ENCODE measurements at regions not wholly inside any gene's neighbourhood (a gene's known extent, or its start where the extent isn't known, plus 50 kb on each side); places are given as distances from the start of the nearest gene placed in this dataset.

DNA sequence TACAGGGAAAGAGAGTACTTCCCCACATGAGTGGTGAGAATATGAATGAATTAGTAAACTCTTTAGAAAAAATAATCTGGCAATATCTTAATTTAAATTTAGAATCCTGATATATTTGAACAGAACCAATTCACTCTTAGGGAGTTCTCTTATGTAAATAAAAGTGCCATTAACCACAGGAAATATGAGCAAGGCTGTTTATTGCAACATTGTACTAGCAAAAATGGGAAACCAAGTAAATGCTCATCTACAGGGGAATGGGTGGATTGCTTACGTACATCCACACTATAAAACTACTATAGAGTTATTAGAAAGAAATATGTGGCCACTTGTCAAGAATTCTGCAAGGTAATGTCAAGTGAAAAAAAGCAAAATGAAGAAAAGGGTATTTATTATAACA is 274.5 kb downstream of the TLE1 start:
- TF ChIP-seq POLR2A (IDR thresholded peaks at IDR 0.05) (no peak), EP300 (IDR thresholded peaks at IDR 0.05) (no peak)
- TF ChIP-seq, protein P1, sequence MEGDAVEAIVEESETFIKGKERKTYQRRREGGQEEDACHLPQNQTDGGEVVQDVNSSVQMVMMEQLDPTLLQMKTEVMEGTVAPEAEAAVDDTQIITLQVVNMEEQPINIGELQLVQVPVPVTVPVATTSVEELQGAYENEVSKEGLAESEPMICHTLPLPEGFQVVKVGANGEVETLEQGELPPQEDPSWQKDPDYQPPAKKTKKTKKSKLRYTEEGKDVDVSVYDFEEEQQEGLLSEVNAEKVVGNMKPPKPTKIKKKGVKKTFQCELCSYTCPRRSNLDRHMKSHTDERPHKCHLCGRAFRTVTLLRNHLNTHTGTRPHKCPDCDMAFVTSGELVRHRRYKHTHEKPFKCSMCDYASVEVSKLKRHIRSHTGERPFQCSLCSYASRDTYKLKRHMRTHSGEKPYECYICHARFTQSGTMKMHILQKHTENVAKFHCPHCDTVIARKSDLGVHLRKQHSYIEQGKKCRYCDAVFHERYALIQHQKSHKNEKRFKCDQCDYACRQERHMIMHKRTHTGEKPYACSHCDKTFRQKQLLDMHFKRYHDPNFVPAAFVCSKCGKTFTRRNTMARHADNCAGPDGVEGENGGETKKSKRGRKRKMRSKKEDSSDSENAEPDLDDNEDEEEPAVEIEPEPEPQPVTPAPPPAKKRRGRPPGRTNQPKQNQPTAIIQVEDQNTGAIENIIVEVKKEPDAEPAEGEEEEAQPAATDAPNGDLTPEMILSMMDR (IDR thresholded peaks at IDR 0.05), result no peak
